ENCODE measurements at regions not wholly inside any gene's neighbourhood (a gene's known extent, or its start where the extent isn't known, plus 50 kb on each side); places are given as distances from the start of the nearest gene placed in this dataset.

DNA sequence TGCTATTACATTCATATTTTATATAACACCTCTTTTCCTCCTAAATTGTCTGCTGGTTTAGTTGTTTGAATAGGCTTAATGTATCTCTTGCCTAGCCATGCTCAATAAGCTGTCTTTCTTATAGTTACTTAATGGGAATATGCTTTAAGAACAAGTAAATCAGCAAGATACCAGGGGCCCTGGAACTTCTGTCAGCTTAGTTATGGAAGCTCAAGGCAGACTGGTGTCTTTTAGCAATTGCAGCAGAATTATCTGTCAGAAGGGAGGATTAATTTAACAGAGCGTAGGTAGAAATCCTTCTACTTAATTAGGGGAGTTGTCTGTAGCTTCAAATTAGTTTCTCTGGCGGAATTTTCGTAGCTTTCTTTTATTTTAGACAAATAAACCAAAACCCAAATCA lies 94.9 kb downstream of the C11orf91 start:
- no peaks in the 10 kb centered on the region for H3K9me3 Mint-ChIP-seq (ENCODE audit: insufficient read depth)
- no CpG with 5 or more reads among the region's 3 CpGs for WGBS (ENCODE audit: insufficient coverage)
- Histone ChIP-seq H3K36me3 (replicated peaks in 1 of 2; ENCODE audit: control extremely low read depth in 1 of 2, control insufficient read depth in 1 of 2, extremely low read depth in 1 of 2, insufficient read depth in 2 of 2, low read length in 1 of 2) (no peaks in the 10 kb centered on the region), H2AFZ (ENCODE audit: insufficient read depth, low read depth, low read length, poor library complexity, severe bottlenecking) (no peak overlapping the region), H3K4me2 (replicated peaks; ENCODE audit: low read depth, low read length, poor library complexity, severe bottlenecking) (no peak overlapping the region), H3K4me3 (ENCODE audit: control extremely low read depth in 1 of 5, extremely low read depth in 1 of 5, insufficient read depth in 1 of 5, low read depth in 2 of 5, low read length in 4 of 5) (no peak overlapping the region), H3K4me1 (ENCODE audit: control insufficient read depth in 2 of 2, insufficient read depth in 2 of 2, low read length in 2 of 2) (no peaks in the 10 kb centered on the region), H4K20me1 (ENCODE audit: control insufficient read depth, insufficient read depth, low read length, poor library complexity, severe bottlenecking) (no peaks in the 10 kb centered on the region), H3K79me2 (ENCODE audit: control insufficient read depth, insufficient read depth, low read length) (no peaks in the 10 kb centered on the region), H3K9me3 (ENCODE audit: control extremely low read depth in 1 of 3, control insufficient read depth in 2 of 3, insufficient read depth in 1 of 3, low read length in 2 of 3) (no peaks in the 10 kb centered on the region), H3K9ac (ENCODE audit: low read length) (no peak overlapping the region), H3K27me3 (replicated peaks in 1 of 4; ENCODE audit: control extremely low read depth in 1 of 4, control insufficient read depth in 3 of 4, insufficient read depth in 4 of 4, low read length in 3 of 4) (peaks cover 0 to 4% (median 0%) of the 10 kb centered on the region in 4 experiments), H3K27ac (ENCODE audit: low read length in 2 of 2) (no peak overlapping the region)
- ATAC-seq (ENCODE audit: low read depth): no peak
- H3K27me3 Mint-ChIP-seq: peaks cover 19% of the 10 kb centered on the region
- ChIA-PET CTCF (no interaction called here), POLR2A (no interaction called here)
- H3K4me1 Mint-ChIP-seq: no peaks in the 10 kb centered on the region
- no peak overlapping the region for H3K4me3 Mint-ChIP-seq
- no peak overlapping the region for H3K27ac Mint-ChIP-seq
- intact Hi-C loops (cut with micrococcal nuclease): no loop called here
- no peak for TF ChIP-seq EZH2 (IDR thresholded peaks at IDR 0.05; ENCODE audit: borderline replicate concordance, insufficient read depth, low read depth, low read length, poor library complexity, severe bottlenecking)
- TF ChIP-seq, protein P1, sequence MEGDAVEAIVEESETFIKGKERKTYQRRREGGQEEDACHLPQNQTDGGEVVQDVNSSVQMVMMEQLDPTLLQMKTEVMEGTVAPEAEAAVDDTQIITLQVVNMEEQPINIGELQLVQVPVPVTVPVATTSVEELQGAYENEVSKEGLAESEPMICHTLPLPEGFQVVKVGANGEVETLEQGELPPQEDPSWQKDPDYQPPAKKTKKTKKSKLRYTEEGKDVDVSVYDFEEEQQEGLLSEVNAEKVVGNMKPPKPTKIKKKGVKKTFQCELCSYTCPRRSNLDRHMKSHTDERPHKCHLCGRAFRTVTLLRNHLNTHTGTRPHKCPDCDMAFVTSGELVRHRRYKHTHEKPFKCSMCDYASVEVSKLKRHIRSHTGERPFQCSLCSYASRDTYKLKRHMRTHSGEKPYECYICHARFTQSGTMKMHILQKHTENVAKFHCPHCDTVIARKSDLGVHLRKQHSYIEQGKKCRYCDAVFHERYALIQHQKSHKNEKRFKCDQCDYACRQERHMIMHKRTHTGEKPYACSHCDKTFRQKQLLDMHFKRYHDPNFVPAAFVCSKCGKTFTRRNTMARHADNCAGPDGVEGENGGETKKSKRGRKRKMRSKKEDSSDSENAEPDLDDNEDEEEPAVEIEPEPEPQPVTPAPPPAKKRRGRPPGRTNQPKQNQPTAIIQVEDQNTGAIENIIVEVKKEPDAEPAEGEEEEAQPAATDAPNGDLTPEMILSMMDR (IDR thresholded peaks at IDR 0.05): no peak
- DNase-seq: no peak

DNA sequence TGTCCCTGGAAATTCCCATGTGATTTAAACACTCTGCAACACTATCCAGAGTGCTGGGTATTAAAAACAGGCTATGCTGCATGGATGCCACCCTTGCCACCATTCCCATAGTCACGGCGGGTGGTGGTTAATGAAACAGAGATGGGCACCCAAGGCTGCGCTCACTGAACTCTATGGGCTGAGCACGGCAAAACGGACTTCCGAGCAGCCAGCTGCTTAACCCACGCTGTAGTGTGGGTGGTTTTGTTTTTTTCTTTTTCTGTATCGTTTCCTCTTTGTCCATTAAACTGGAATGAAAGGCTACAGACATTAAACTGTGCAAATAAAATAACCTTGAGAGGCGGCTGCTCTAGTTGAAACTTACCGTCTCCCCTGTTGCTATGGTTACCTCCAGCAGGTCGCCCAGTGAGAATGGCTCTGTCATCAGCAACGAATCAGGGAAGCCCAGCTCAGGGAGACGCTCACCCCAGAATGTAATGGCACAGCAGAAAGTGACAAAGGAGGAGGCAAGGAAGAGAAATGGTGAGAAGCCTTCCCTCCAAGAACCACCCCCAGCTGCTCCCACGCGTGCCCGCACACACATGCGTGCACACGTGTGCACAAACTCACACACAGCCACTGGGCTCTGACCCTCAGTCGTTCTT lies 102.1 kb downstream of the C11orf91 start:
- intact Hi-C loops (cut with micrococcal nuclease): no loop called here
- Histone ChIP-seq H3K4me1 (ENCODE audit: control insufficient read depth in 2 of 2, insufficient read depth in 2 of 2, low read length in 2 of 2) (no peaks in the 10 kb centered on the region), H3K9ac (ENCODE audit: low read length) (no peak overlapping the region), H3K9me3 (ENCODE audit: control extremely low read depth in 1 of 3, control insufficient read depth in 2 of 3, insufficient read depth in 1 of 3, low read length in 2 of 3) (peaks cover 0 to 6% (median 0%) of the 10 kb centered on the region in 3 donors), H3K36me3 (replicated peaks in 1 of 2; ENCODE audit: control extremely low read depth in 1 of 2, control insufficient read depth in 1 of 2, extremely low read depth in 1 of 2, insufficient read depth in 2 of 2, low read length in 1 of 2) (no peaks in the 10 kb centered on the region), H3K27me3 (replicated peaks in 1 of 4; ENCODE audit: control extremely low read depth in 1 of 4, control insufficient read depth in 3 of 4, insufficient read depth in 4 of 4, low read length in 3 of 4) (peaks cover 0 to 4% (median 2%) of the 10 kb centered on the region in 4 experiments), H2AFZ (ENCODE audit: insufficient read depth, low read depth, low read length, poor library complexity, severe bottlenecking) (no peak overlapping the region), H3K4me2 (replicated peaks; ENCODE audit: low read depth, low read length, poor library complexity, severe bottlenecking) (no peak overlapping the region), H4K20me1 (ENCODE audit: control insufficient read depth, insufficient read depth, low read length, poor library complexity, severe bottlenecking) (no peaks in the 10 kb centered on the region), H3K4me3 (ENCODE audit: control extremely low read depth in 1 of 5, extremely low read depth in 1 of 5, insufficient read depth in 1 of 5, low read depth in 2 of 5, low read length in 4 of 5) (no peak overlapping the region), H3K79me2 (ENCODE audit: control insufficient read depth, insufficient read depth, low read length) (no peaks in the 10 kb centered on the region), H3K27ac (ENCODE audit: low read length in 2 of 2) (no peak overlapping the region)
- no peak for ATAC-seq (ENCODE audit: low read depth)
- H3K4me3 Mint-ChIP-seq: no peak overlapping the region
- 61% methylated on average over 15 of the region's 19 CpGs for WGBS (ENCODE audit: insufficient coverage)
- no peaks in the 10 kb centered on the region for H3K9me3 Mint-ChIP-seq (ENCODE audit: insufficient read depth)
- H3K27ac Mint-ChIP-seq: no peak overlapping the region
- ChIA-PET POLR2A (no interaction called here), CTCF (no interaction called here)
- peaks cover 37% of the 10 kb centered on the region for H3K27me3 Mint-ChIP-seq
- H3K4me1 Mint-ChIP-seq: no peaks in the 10 kb centered on the region
- DNase-seq: no peak
- TF ChIP-seq EZH2 (IDR thresholded peaks at IDR 0.05; ENCODE audit: borderline replicate concordance, insufficient read depth, low read depth, low read length, poor library complexity, severe bottlenecking): no peak
- TF ChIP-seq, protein P1 (IDR thresholded peaks at IDR 0.05): no peak

All from B cell (primary cell).